ENCODE measurements at regions not wholly inside any gene's neighbourhood (a gene's known extent, or its start where the extent isn't known, plus 50 kb on each side); places are given as distances from the start of the nearest gene placed in this dataset.

DNA sequence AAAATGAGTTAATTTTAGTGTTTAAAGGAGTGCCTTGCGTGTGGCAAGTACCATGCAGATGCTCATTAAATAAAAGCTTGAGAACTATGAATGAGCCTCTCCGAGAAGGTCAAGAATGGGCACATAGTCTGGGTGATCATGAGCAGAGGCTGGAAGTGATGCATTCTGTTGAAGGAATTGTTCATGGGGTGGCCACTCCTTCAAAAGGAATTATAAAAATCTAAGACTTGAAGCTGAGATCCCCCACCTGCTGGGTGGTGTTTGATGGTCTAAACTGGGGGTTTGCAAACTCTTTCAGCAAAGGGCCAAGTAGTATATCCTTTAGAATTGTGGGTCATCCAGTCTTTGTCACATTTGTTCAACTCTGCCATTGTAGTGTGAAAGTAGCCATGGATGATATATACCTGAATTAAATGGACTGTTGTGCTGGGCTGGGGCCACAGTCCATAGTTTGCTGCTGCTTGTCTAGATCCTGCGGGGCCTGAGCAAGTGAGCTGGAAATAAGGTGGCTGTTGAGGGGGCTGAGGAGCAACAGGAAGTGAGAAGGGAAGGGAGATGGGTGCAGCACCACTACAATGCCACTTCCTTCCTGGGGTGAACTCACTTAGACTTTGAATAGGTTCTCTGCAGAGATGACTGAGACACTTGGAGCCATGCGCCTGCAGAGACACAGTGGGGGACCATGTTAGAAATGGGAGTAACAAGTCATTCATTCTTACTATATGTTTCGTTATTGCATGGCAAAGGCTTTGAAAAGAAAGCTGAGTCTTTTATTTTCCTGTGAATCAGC, 179.0 kb downstream of the SNX19 start:
- TF ChIP-seq CTCF (IDR thresholded peaks at IDR 0.05), result no peak
- TF ChIP-seq POLR2A (IDR thresholded peaks at IDR 0.05), result no peak
- no peak for TF ChIP-seq POLR2AphosphoS5 (IDR thresholded peaks at IDR 0.05)
